LNCaP clone FGC (cell line): ENCODE measurements at regions not wholly inside any gene's neighbourhood (a gene's known extent, or its start where the extent isn't known, plus 50 kb on each side); places are given as distances from the start of the nearest gene placed in this dataset.

Source experiments
- DNase-seq: peaks from one replicate; pipeline ENCODE4 v3.0.0-alpha.2; 2011; ENCODE audit warnings: low read depth
- H3K4me3 ChIP-seq: 2 replicates; pipeline ENCODE4 v1.5.1; 2011; ENCODE audit warnings: mild to moderate bottlenecking, low read depth, low read length, control low read depth
- CTCF ChIP-seq: IDR thresholded peaks from 2 replicates; pipeline ENCODE4 v1.5.1; 2012; ENCODE audit warnings: mild to moderate bottlenecking; ENCODE audit not compliant: control insufficient read depth, insufficient read depth; ENCODE audit errors: extremely low read depth

GRCh38 chr2:48207201-48207641 is 107.3 kb upstream of the FOXN2 start:
- DNase-seq: no peak
- TF ChIP-seq CTCF: no peak

DNA sequence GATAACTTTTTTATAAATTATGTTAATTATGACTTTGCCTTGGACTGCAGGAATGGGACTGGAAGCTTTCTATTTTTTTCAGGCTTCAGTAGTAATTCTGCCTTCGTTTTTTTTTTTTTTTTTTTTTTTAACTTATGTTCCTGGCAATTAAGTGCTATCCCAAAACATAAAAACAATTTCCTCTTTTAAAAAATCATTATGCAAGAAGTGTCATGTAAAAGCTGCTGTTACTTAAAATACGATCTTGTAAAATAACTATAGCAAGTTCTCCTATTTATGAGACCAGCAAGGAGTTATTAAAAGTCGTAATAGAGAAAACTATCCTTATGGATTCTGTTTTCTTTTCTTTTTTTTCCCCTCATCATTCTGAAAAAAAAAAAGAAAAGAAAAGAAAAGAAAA is 106.6 kb upstream of the FOXN2 start:
- H3K4me3 ChIP-seq: no peak overlapping the region
- DNase-seq: no peak
- no peak for TF ChIP-seq CTCF

More at GRCh38 chr2:48207201-48207641, 107.3 kb upstream of the FOXN2 start:
- H3K4me3 ChIP-seq: no peak overlapping the region

GRCh38 chr2:48209214-48209885 is 105.1 kb upstream of the FOXN2 start:
- no peak for DNase-seq
- no peak for TF ChIP-seq CTCF
- H3K4me3 ChIP-seq: no peak overlapping the region

DNA sequence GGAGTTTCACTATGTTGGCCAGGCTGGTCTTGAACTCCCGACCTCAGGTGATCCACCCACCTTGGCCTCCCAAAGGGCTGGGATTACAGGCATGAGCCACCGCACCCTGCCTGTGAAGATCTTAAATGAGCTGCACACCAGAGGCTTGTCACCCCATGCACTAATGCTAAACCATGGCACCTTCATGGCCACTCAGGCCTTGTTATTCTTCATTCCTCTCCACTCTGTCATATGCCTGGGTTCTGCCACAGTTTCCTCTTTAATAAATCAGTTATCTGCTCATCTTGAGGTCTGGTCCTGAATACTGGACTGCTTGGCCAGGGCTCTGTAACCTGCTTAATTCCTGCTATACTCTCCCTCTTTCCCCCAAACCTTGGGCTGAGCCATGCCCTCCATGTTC is 104.3 kb upstream of the FOXN2 start:
- no peak overlapping the region for H3K4me3 ChIP-seq
- no peak for TF ChIP-seq CTCF
- no peak for DNase-seq

DNA sequence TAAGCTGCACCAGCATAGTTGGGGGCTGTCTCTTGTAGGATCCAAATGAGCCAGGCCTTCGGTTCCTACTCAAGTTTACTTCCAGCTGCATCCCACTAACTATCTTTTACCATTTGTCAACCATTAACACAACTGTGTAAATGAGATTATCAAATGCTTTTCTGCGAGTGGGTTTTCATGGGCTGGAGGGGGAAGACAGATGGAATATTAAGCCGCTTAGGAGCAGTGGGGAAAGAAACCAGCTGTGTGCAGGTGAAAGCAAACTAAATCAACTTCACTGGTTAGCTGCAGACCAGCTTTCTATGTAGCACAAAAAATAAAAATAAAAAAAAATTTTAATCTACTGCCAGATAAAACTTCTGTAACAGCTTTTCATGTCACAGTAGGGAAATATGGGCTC is 100.8 kb upstream of the FOXN2 start:
- H3K4me3 ChIP-seq: no peak overlapping the region
- no peak for TF ChIP-seq CTCF

GRCh38 chr2:48218169-48218568 is 96.3 kb upstream of the FOXN2 start:
- no peak for DNase-seq
- H3K4me3 ChIP-seq: no peak overlapping the region
- no peak for TF ChIP-seq CTCF

More for the DNA sequence above, 100.8 kb upstream of the FOXN2 start:
- no peak for DNase-seq

DNA sequence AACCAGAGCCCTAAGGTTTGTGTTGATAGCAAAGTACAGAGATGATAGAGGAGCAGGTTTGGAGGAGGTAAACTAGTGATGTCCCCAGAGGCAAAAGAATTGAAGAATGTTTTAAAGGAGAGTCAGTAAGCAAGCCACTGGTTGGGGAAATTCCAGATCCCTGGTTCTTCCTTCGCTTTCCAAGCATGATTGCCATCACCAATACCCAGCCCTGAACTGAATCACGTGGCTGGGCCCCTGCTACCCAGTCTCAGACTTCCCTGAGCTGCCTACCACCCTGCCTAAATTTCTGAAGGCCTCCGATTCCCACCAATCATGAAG is 95.3 kb upstream of the FOXN2 start:
- H3K4me3 ChIP-seq: no peak overlapping the region
- DNase-seq: no peak
- no peak for TF ChIP-seq CTCF
